ENCODE measurements at regions not wholly inside any gene's neighbourhood (a gene's known extent, or its start where the extent isn't known, plus 50 kb on each side); places are given as distances from the start of the nearest gene placed in this dataset.

DNA sequence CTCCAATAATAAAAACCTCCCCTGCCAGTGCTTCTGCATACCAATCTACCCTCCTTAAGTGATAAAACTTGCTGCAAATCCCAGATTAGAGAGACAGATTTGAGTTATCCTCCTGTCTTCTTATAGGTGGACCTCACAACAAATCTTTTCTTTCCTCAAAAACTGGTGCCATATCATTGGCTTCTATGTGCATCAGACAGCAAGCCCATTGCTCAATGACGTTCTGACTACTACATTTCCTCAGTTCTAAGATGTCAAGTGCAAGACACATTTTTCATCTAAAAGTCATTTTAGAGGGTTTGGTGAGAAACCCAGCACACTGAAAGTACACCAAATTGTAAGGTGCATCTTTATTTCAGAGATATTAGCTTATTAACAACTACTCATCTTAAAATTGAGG, 107.8 kb upstream of the VAV3 start:
- in situ Hi-C loops (cut with MboI; ENCODE audit: low pct_unique_long_range_greater_than_20kb, low sequenced_read_pairs, unreplicated experiment) = no loop called here
- no peak for DNase-seq (ENCODE audit: low spot score)
- TF ChIP-seq, protein P1, sequence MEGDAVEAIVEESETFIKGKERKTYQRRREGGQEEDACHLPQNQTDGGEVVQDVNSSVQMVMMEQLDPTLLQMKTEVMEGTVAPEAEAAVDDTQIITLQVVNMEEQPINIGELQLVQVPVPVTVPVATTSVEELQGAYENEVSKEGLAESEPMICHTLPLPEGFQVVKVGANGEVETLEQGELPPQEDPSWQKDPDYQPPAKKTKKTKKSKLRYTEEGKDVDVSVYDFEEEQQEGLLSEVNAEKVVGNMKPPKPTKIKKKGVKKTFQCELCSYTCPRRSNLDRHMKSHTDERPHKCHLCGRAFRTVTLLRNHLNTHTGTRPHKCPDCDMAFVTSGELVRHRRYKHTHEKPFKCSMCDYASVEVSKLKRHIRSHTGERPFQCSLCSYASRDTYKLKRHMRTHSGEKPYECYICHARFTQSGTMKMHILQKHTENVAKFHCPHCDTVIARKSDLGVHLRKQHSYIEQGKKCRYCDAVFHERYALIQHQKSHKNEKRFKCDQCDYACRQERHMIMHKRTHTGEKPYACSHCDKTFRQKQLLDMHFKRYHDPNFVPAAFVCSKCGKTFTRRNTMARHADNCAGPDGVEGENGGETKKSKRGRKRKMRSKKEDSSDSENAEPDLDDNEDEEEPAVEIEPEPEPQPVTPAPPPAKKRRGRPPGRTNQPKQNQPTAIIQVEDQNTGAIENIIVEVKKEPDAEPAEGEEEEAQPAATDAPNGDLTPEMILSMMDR (IDR thresholded peaks at IDR 0.05; ENCODE audit: extremely low read depth, insufficient read depth, missing control alignments) = no peak

DNA sequence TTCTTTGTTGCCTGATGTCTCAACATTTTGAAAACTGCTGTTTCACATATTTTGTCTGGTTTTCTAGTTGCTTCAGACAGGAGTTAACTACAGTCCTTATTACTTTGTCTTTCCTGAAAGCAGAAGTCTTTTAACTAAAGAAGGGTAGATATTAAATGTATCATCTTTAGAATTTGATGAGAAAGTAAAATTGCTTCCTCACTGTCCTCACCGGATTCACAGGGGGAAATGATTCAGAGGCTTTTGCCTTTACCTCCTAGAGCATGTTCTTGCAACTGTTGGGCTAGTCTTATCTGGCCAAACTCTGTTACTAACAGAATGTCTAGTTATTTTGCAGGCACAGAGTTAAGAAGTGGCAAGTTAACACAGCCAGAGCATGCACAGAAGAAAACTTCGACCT, 107.2 kb upstream of the VAV3 start:
- TF ChIP-seq, protein P1 (IDR thresholded peaks at IDR 0.05; ENCODE audit: extremely low read depth, insufficient read depth, missing control alignments) = no peak
- DNase-seq (ENCODE audit: low spot score) = no peak
- in situ Hi-C loops (cut with MboI; ENCODE audit: low pct_unique_long_range_greater_than_20kb, low sequenced_read_pairs, unreplicated experiment) = no loop called here

DNA sequence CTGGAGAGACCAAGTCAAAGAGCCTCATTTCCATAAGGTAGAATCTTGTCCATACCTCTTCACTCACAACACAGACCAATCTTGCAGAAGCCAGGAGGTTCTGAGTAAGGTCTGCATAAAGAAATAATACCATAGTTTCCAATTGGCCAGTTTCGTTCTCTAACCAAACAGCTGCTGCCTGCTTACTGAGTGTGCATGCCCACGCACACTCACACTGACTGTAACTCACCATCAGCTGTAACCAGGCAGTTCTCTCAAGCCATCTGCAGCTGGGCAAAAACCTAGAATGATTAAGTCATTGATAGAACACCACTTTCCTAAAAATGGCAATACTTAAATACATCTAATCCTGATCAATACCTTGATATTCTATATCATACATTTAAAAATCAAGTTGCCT, 106.6 kb upstream of the VAV3 start:
- in situ Hi-C loops (cut with MboI; ENCODE audit: low pct_unique_long_range_greater_than_20kb, low sequenced_read_pairs, unreplicated experiment) = no loop called here
- peak; percentile 10 for DNase-seq (ENCODE audit: low spot score)
- TF ChIP-seq, protein P1 (IDR thresholded peaks at IDR 0.05; ENCODE audit: extremely low read depth, insufficient read depth, missing control alignments) = no peak

DNA sequence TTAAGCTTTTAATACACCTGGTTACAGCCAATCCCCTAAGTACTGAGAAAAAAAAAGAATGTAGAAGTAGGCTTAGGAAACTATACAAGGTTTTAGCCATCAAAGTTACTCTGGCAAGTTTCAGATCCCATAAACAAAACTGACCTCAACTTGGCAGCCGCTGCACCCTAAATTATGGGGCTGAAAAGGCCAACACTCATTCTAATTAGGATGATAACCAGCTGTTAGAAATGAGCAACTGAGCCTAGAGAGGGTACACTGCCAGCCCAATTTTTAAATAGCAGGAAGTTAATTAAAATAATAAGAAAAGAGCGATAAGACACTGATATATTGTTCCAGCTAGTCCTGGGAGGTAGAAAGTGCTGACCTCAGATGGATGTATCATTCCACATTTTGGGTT, 105.7 kb upstream of the VAV3 start:
- in situ Hi-C loops (cut with MboI; ENCODE audit: low pct_unique_long_range_greater_than_20kb, low sequenced_read_pairs, unreplicated experiment) = no loop called here
- TF ChIP-seq, protein P1 (IDR thresholded peaks at IDR 0.05; ENCODE audit: extremely low read depth, insufficient read depth, missing control alignments) = no peak
- no peak for DNase-seq (ENCODE audit: low spot score)

DNA sequence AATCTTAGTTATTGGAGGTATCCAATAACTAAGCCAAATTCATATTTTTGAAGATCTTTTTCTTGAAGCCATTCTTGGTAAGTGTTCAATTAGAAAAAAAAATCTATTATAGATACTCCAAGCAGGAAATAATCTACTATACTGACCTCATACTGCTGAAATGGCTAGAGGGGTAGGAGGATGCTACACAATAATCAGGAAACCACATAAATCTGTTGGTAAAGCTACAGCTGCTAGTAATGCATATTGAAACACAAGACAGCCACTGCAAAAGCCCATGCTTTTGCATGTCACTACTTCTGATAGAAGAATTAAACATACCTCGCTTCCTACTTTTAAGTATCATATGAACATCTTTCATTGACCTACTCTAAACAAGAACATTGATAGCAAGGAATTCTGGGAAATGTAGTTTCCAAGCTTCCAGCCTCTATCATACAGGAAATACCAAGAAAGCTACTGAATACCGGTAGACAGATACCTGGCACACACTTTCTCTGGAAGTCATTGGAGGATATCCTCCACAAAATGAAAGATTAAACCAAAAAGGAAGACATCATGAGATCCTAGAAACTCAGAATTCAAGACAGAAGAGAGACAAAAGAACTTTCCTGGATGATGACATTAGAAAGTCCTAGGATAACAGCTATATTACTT, 103.0 kb upstream of the VAV3 start:
- DNase-seq (ENCODE audit: low spot score) = no peak
- TF ChIP-seq, protein P1 (IDR thresholded peaks at IDR 0.05; ENCODE audit: extremely low read depth, insufficient read depth, missing control alignments) = no peak
- in situ Hi-C loops (cut with MboI; ENCODE audit: low pct_unique_long_range_greater_than_20kb, low sequenced_read_pairs, unreplicated experiment) = no loop called here

DNA sequence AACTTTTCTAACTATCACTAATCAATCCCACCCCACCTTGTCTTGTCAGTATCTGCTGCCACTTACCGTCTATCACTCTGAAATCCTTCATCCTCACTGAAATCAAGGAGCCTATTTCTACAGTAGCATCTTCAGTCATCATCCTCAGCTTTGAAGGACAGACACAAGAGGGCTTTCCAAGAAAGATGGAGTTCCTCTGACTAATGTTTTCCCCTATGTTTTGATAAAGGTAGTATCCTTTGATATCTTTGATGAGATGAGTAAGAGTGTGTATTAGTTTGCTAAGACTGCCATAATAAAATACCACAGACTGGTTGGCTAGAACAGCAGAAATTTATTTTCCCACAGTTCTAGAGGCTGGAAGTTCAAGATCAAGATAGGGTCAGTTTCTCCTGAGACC, 101.8 kb upstream of the VAV3 start:
- no peak for DNase-seq (ENCODE audit: low spot score)
- in situ Hi-C loops (cut with MboI; ENCODE audit: low pct_unique_long_range_greater_than_20kb, low sequenced_read_pairs, unreplicated experiment) = no loop called here
- TF ChIP-seq, protein P1 (IDR thresholded peaks at IDR 0.05; ENCODE audit: extremely low read depth, insufficient read depth, missing control alignments) = no peak

Data from GM13977 (cell line).